ENCODE measurements at regions not wholly inside any gene's neighbourhood (a gene's known extent, or its start where the extent isn't known, plus 50 kb on each side); places are given as distances from the start of the nearest gene placed in this dataset.

GRCh38 chr7:153454306-153454705 is 597.9 kb upstream of the DPP6 start:
- Histone ChIP-seq H3K4me2 (no peak overlapping the region), H4K20me1 (ENCODE audit: low read depth) (no peaks in the 10 kb centered on the region), H3K36me3 (no peaks in the 10 kb centered on the region), H3K4me1 (no peaks in the 10 kb centered on the region), H2AFZ (replicated peaks) (no peak overlapping the region), H3K27me3 (no peaks in the 10 kb centered on the region), H3K9me3 (ENCODE audit: low read depth) (no peaks in the 10 kb centered on the region), H3K79me2 (ENCODE audit: low read depth) (no peaks in the 10 kb centered on the region), H3F3A (ENCODE audit: low read depth) (no peaks in the 10 kb centered on the region), H3K4me3 (no peak overlapping the region), H3K9ac (no peak overlapping the region), H3K27ac (no peak overlapping the region)
- DNase-seq (ENCODE audit: low spot score) = no peak
- Mint-ChIP-seq H3K4me3 (no peak overlapping the region), H3K27ac (no peak overlapping the region), H3K36me3 (no peaks in the 10 kb centered on the region), H3K4me1 (no peaks in the 10 kb centered on the region), H3K9me3 (peaks cover 39% of the 10 kb centered on the region), H3K27me3 (ENCODE audit: insufficient read depth, low read depth) (peaks cover 2% of the 10 kb centered on the region)
- no peak for TF ChIP-seq CTCF (IDR thresholded peaks at IDR 0.05)
- no peak for TF ChIP-seq EZH2 (IDR thresholded peaks at IDR 0.05)
- no peak for TF ChIP-seq EZH2phosphoT487 (IDR thresholded peaks at IDR 0.05)

- no peaks in the 10 kb centered on the region for H3K9me3 ChIP-seq (ENCODE audit: low read depth)
- no peak for DNase-seq (ENCODE audit: low spot score)
- no peak for TF ChIP-seq EZH2phosphoT487 (IDR thresholded peaks at IDR 0.05)
- H4K20me1 ChIP-seq (ENCODE audit: low read depth) = no peaks in the 10 kb centered on the region
- no peak overlapping the region for H3K4me3 ChIP-seq
- no peak overlapping the region for H3K27ac Mint-ChIP-seq
- no peaks in the 10 kb centered on the region for H3F3A ChIP-seq (ENCODE audit: low read depth)
- H3K36me3 ChIP-seq = no peaks in the 10 kb centered on the region
- no peaks in the 10 kb centered on the region for H3K36me3 Mint-ChIP-seq
- H3K27ac ChIP-seq = no peak overlapping the region
- no peaks in the 10 kb centered on the region for H3K4me1 Mint-ChIP-seq
- H3K4me2 ChIP-seq = no peak overlapping the region
- H3K27me3 ChIP-seq = no peaks in the 10 kb centered on the region
- H3K79me2 ChIP-seq (ENCODE audit: low read depth) = no peaks in the 10 kb centered on the region
- no peak overlapping the region for H3K4me3 Mint-ChIP-seq
- H3K27me3 Mint-ChIP-seq (ENCODE audit: insufficient read depth, low read depth) = no peaks in the 10 kb centered on the region
- H3K9ac ChIP-seq = no peak overlapping the region
- H3K9me3 Mint-ChIP-seq = peaks cover 36% of the 10 kb centered on the region
- H2AFZ ChIP-seq (replicated peaks) = no peak overlapping the region
- H3K4me1 ChIP-seq = no peaks in the 10 kb centered on the region
Observed at GRCh38 chr7:153457746-153458145, 594.5 kb upstream of the DPP6 start.

- Mint-ChIP-seq H3K27ac (no peak overlapping the region), H3K9me3 (peaks cover 41% of the 10 kb centered on the region), H3K4me1 (no peaks in the 10 kb centered on the region), H3K4me3 (no peak overlapping the region), H3K36me3 (no peaks in the 10 kb centered on the region), H3K27me3 (ENCODE audit: insufficient read depth, low read depth) (peaks cover 2% of the 10 kb centered on the region)
- no peaks in the 10 kb centered on the region for H4K20me1 ChIP-seq (ENCODE audit: low read depth)
- TF ChIP-seq CTCF (IDR thresholded peaks at IDR 0.05) = no peak
- TF ChIP-seq EZH2phosphoT487 (IDR thresholded peaks at IDR 0.05) = no peak
- no peak for TF ChIP-seq EZH2 (IDR thresholded peaks at IDR 0.05)
- H3K4me2 ChIP-seq = no peak overlapping the region
- H3K27me3 ChIP-seq = no peaks in the 10 kb centered on the region
- H3K79me2 ChIP-seq (ENCODE audit: low read depth) = no peaks in the 10 kb centered on the region
- H3K27ac ChIP-seq = no peak overlapping the region
- H3F3A ChIP-seq (ENCODE audit: low read depth) = no peaks in the 10 kb centered on the region
- H3K4me3 ChIP-seq = no peak overlapping the region
- H2AFZ ChIP-seq (replicated peaks) = no peak overlapping the region
- H3K36me3 ChIP-seq = no peaks in the 10 kb centered on the region
- no peak overlapping the region for H3K9ac ChIP-seq
- DNase-seq (ENCODE audit: low spot score) = no peak
- no peaks in the 10 kb centered on the region for H3K9me3 ChIP-seq (ENCODE audit: low read depth)
- no peaks in the 10 kb centered on the region for H3K4me1 ChIP-seq
Observed at GRCh38 chr7:153470004-153470671, 582.1 kb upstream of the DPP6 start.

GRCh38 chr7:153472516-153472915 is 579.7 kb upstream of the DPP6 start:
- H3K4me3 ChIP-seq = no peak overlapping the region
- H3K27ac ChIP-seq = no peak overlapping the region
- H3K79me2 ChIP-seq (ENCODE audit: low read depth) = no peaks in the 10 kb centered on the region
- DNase-seq (ENCODE audit: low spot score) = no peak
- no peaks in the 10 kb centered on the region for H3F3A ChIP-seq (ENCODE audit: low read depth)
- Mint-ChIP-seq H3K27me3 (ENCODE audit: insufficient read depth, low read depth) (peaks cover 2% of the 10 kb centered on the region), H3K9me3 (peaks cover 28% of the 10 kb centered on the region), H3K4me1 (no peaks in the 10 kb centered on the region), H3K27ac (no peak overlapping the region), H3K4me3 (no peak overlapping the region), H3K36me3 (no peaks in the 10 kb centered on the region)
- H3K4me1 ChIP-seq = no peaks in the 10 kb centered on the region
- no peaks in the 10 kb centered on the region for H4K20me1 ChIP-seq (ENCODE audit: low read depth)
- H3K4me2 ChIP-seq = no peak overlapping the region
- H3K27me3 ChIP-seq = no peaks in the 10 kb centered on the region
- H2AFZ ChIP-seq (replicated peaks) = no peak overlapping the region
- no peak overlapping the region for H3K9ac ChIP-seq
- H3K9me3 ChIP-seq (ENCODE audit: low read depth) = no peaks in the 10 kb centered on the region
- TF ChIP-seq EZH2phosphoT487 (IDR thresholded peaks at IDR 0.05) (no peak), CTCF (IDR thresholded peaks at IDR 0.05) (no peak), EZH2 (IDR thresholded peaks at IDR 0.05) (no peak)
- H3K36me3 ChIP-seq = no peaks in the 10 kb centered on the region

All from neural progenitor cell (in vitro differentiated cells).